KMS-11 (cell line): ENCODE measurements at regions not wholly inside any gene's neighbourhood (a gene's known extent, or its start where the extent isn't known, plus 50 kb on each side); places are given as distances from the start of the nearest gene placed in this dataset.

Experiments
- H2AFZ ChIP-seq: fragments of 200-600 bp; sonication (generic); 2 replicates; pipeline ENCODE4 v1.6.1; 2016; ENCODE audit warnings: antibody characterized with exemption, mixed run types, low read depth
- H3K27ac ChIP-seq: fragments of 200-600 bp; sonication (generic); 2 replicates; pipeline ENCODE4 v1.6.1; 2016; ENCODE audit warnings: mild to moderate bottlenecking, mixed run types
- H3K27me3 ChIP-seq: fragments of 200-600 bp; sonication (generic); 2 replicates; pipeline ENCODE4 v1.6.1; 2017; ENCODE audit warnings: mild to moderate bottlenecking, low read depth, mixed run types, moderate library complexity; ENCODE audit not compliant: insufficient read depth
- H3K36me3 ChIP-seq: fragments of 200-600 bp; sonication (generic); 2 replicates; pipeline ENCODE4 v1.6.1; 2017; ENCODE audit warnings: mild to moderate bottlenecking, mixed run types; ENCODE audit not compliant: insufficient read depth
- H3K4me1 ChIP-seq: fragments of 200-600 bp; sonication (generic); 2 replicates; pipeline ENCODE4 v1.6.1; 2016; ENCODE audit warnings: mild to moderate bottlenecking, low read depth, mixed run types; ENCODE audit not compliant: poor library complexity, severe bottlenecking
- H3K4me2 ChIP-seq: fragments of 200-600 bp; sonication (generic); 2 replicates; pipeline ENCODE4 v1.7.0; 2016; ENCODE audit warnings: mild to moderate bottlenecking, mixed run types
- H3K4me3 ChIP-seq: fragments of 200-600 bp; sonication (generic); IDR thresholded peaks from 2 replicates; pipeline ENCODE4 v1.6.1; 2017; ENCODE audit warnings: low read depth, low read length, mixed read lengths; ENCODE audit not compliant: insufficient read depth
- H3K79me2 ChIP-seq: fragments of 200-600 bp; sonication (generic); 2 replicates; pipeline ENCODE4 v1.6.1; 2016; ENCODE audit warnings: low read depth, mixed run types; ENCODE audit not compliant: insufficient read depth
- H3K9ac ChIP-seq: fragments of 200-600 bp; sonication (generic); 2 replicates; pipeline ENCODE4 v1.6.1; 2016; ENCODE audit warnings: mild to moderate bottlenecking, mixed run types
- H4K20me1 ChIP-seq: fragments of 200-600 bp; sonication (generic); 2 replicates; pipeline ENCODE4 v1.6.1; 2016; ENCODE audit warnings: mild to moderate bottlenecking, mixed run types; ENCODE audit not compliant: insufficient read depth
- TF ChIP-seq, protein P1 (sequence below): fragments of 200-600 bp; sonication (generic); conservative IDR thresholded peaks from 2 replicates; pipeline ENCODE4 v1.6.1; 2017; ENCODE audit warnings: low read depth, mild to moderate bottlenecking, antibody characterized with exemption, low read length, moderate library complexity, mixed read lengths

DNA sequence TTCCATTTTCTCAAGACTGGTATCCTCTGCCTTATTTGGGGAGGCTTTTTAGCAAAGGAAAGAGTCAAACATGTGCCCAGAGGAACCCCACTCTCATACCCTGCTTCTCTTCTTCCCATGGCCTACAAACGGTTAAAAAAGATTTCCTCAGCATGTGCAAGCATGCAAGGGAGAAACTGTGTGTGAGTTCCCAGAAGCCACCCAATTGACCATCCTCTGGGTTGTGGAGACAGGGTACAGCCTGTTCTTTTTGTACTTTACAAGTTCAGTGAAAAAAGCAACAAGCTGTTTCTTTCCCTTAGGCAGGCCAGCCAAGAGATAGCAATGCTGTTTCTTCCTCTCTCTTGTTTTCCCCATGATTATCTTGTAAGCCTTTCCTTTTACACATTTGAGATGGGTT lies 68.8 kb upstream of the MTPN start:
- TF ChIP-seq, protein P1, sequence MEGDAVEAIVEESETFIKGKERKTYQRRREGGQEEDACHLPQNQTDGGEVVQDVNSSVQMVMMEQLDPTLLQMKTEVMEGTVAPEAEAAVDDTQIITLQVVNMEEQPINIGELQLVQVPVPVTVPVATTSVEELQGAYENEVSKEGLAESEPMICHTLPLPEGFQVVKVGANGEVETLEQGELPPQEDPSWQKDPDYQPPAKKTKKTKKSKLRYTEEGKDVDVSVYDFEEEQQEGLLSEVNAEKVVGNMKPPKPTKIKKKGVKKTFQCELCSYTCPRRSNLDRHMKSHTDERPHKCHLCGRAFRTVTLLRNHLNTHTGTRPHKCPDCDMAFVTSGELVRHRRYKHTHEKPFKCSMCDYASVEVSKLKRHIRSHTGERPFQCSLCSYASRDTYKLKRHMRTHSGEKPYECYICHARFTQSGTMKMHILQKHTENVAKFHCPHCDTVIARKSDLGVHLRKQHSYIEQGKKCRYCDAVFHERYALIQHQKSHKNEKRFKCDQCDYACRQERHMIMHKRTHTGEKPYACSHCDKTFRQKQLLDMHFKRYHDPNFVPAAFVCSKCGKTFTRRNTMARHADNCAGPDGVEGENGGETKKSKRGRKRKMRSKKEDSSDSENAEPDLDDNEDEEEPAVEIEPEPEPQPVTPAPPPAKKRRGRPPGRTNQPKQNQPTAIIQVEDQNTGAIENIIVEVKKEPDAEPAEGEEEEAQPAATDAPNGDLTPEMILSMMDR = no peak
- no peak overlapping the region for H3K9ac ChIP-seq
- H3K27ac ChIP-seq = no peak overlapping the region
- H3K4me2 ChIP-seq = no peak overlapping the region
- H2AFZ ChIP-seq = no peak overlapping the region
- no peaks in the 10 kb centered on the region for H4K20me1 ChIP-seq
- no peaks in the 10 kb centered on the region for H3K4me1 ChIP-seq
- no peaks in the 10 kb centered on the region for H3K79me2 ChIP-seq
- no peaks in the 10 kb centered on the region for H3K36me3 ChIP-seq
- H3K4me3 ChIP-seq = no peak overlapping the region
- no peaks in the 10 kb centered on the region for H3K27me3 ChIP-seq

DNA sequence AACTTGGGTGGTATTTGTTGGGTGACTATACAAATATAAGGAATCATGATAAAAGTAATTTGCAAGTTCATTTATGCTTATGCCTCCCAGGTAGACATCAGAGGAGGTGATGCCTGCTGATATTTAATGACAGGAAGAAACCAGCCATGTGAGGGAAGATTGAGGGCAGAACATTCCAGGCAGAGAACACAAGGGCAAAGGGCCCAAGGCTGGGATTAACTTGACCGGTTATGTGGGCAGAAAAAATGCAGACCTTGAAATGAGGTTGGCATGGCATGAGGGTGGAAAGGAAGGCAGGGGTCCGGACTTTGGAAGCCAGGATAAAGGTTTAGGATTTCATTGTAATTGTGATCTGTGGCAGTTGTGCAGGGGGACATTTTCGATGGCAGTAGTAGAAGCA lies 68.0 kb upstream of the MTPN start:
- TF ChIP-seq, protein P1 = no peak
- Histone ChIP-seq H3K9ac (no peak overlapping the region), H2AFZ (no peak overlapping the region)

DNA sequence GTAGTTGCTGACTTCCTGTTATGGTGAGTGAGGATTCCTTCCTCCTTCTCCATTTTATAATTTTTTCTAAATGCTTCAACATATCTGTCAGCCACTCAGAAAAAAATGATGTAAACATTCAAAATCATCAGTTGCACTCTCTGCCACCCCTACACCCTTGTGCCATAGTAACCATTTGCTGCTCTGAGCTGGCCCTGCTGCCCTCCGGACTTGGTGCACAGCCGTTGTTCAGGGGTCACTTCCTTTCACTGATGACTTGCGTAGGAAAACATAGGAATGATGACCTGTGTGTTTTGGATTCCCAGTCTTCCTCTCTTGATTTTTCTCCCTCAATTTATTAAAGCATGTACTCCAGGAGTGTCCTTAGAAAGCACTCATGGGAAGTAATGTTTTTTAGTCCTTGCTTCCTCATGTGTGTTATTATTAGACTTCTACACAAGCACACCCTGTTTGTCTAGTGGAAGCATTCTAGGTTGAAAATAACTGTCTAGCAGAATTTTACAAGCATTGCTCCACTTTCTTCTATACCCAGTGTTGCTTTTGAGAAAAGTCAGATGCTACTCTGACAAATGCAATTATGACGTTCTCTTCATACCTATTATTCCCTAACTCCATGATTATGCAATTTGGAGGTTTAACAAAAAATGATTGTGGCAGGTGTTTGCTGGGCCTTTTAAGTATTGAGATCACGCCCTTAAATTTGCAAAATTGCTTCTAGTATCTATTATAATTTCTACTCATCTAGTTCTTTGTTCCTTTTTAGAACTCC lies 62.6 kb upstream of the MTPN start:
- no peaks in the 10 kb centered on the region for H3K79me2 ChIP-seq
- H3K9ac ChIP-seq = no peak overlapping the region
- TF ChIP-seq, protein P1 = no peak
- no peaks in the 10 kb centered on the region for H3K27me3 ChIP-seq
- no peak overlapping the region for H3K4me3 ChIP-seq
- no peaks in the 10 kb centered on the region for H4K20me1 ChIP-seq
- no peak overlapping the region for H3K4me2 ChIP-seq
- H3K27ac ChIP-seq = no peak overlapping the region
- H2AFZ ChIP-seq = no peak overlapping the region
- H3K36me3 ChIP-seq = no peaks in the 10 kb centered on the region
- H3K4me1 ChIP-seq = no peaks in the 10 kb centered on the region

More for the DNA sequence above, 68.0 kb upstream of the MTPN start:
- Histone ChIP-seq H3K4me2 (no peak overlapping the region), H3K4me3 (no peak overlapping the region), H3K27ac (no peak overlapping the region), H3K79me2 (no peaks in the 10 kb centered on the region), H4K20me1 (no peaks in the 10 kb centered on the region), H3K36me3 (no peaks in the 10 kb centered on the region), H3K27me3 (no peaks in the 10 kb centered on the region), H3K4me1 (no peaks in the 10 kb centered on the region)

DNA sequence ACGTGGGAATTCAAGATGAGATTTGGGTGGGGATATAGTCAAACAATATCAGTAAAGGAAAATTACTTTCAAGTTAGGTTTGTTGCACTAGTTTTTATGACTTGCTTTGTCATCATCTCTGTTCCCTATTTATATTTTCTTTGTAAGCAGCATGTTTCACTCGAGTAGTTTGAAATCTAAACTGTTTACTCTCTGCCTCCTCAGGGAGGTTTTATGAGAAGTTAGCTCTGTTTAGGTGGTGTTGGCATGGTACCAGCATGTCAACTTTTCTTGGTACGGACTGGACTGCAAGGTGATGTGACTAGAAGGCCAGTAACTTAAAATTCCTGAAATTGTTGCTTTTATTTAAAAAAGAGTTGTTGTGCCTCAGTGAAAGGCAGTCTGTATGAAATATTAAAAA lies 59.2 kb upstream of the MTPN start:
- H2AFZ ChIP-seq = no peak overlapping the region
- no peaks in the 10 kb centered on the region for H3K27me3 ChIP-seq
- no peak overlapping the region for H3K4me2 ChIP-seq
- no peaks in the 10 kb centered on the region for H4K20me1 ChIP-seq
- TF ChIP-seq, protein P1 = no peak
- H3K4me1 ChIP-seq = peaks cover 11% of the 10 kb centered on the region
- no peak overlapping the region for H3K4me3 ChIP-seq
- H3K36me3 ChIP-seq = no peaks in the 10 kb centered on the region
- no peaks in the 10 kb centered on the region for H3K79me2 ChIP-seq
- no peak overlapping the region for H3K27ac ChIP-seq
- H3K9ac ChIP-seq = no peak overlapping the region
